HEK293 (cell line): ENCODE measurements at regions not wholly inside any gene's neighbourhood (a gene's known extent, or its start where the extent isn't known, plus 50 kb on each side); places are given as distances from the start of the nearest gene placed in this dataset.

Source experiments
- REPIN1 ChIP-seq: fragments of 450-650 bp; formaldehyde crosslinking; IDR thresholded peaks from 2 replicates; pipeline ENCODE4 v1.5.1; 2017; ENCODE audit warnings: missing biosample characterization, missing genetic modification characterization, low read depth
- ZNF48 ChIP-seq: fragments of 450-650 bp; formaldehyde crosslinking; IDR thresholded peaks from 2 replicates; pipeline ENCODE4 v1.5.1; 2016; ENCODE audit warnings: missing biosample characterization, missing genetic modification characterization
- ZNF664 ChIP-seq: fragments of 450-650 bp; formaldehyde crosslinking; IDR thresholded peaks from 2 replicates; pipeline ENCODE4 v1.5.1; 2016; ENCODE audit warnings: missing biosample characterization, missing genetic modification characterization
- TF ChIP-seq, protein P1 (sequence below): fragments of 450-650 bp; formaldehyde crosslinking; IDR thresholded peaks from 2 replicates; pipeline ENCODE4 v1.5.1; 2016; ENCODE audit warnings: missing biosample characterization, missing genetic modification characterization

DNA sequence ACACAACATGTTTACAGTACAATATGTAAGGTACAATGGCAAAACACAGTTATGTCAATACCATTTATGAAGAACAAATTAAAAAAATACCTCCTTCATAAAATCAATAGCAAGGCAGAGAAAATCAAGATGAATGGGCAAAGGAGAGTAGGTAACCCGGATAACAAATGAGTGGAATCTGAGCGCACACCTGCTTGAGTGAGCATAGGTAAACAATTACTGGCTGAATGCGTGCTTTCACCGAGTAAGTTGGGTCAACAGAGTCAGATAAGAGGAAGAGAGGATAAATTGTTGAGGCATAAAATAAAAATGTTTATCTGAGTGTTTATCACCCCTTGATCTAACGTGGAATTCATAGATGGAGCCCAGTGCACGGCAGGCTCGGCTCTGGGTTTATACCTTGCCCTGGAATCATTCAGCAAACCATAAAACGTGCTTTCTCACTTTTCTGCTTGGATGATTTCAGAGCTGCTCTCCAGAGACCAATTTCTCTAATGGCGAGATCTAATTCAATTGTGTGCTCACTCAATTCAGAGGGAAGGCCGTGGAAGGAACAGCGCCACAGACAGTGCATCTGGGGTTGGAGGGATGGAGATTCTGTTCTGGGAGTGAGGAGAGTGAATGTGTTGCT, 224.8 kb upstream of the MAP3K7 start:
- TF ChIP-seq, protein P1, sequence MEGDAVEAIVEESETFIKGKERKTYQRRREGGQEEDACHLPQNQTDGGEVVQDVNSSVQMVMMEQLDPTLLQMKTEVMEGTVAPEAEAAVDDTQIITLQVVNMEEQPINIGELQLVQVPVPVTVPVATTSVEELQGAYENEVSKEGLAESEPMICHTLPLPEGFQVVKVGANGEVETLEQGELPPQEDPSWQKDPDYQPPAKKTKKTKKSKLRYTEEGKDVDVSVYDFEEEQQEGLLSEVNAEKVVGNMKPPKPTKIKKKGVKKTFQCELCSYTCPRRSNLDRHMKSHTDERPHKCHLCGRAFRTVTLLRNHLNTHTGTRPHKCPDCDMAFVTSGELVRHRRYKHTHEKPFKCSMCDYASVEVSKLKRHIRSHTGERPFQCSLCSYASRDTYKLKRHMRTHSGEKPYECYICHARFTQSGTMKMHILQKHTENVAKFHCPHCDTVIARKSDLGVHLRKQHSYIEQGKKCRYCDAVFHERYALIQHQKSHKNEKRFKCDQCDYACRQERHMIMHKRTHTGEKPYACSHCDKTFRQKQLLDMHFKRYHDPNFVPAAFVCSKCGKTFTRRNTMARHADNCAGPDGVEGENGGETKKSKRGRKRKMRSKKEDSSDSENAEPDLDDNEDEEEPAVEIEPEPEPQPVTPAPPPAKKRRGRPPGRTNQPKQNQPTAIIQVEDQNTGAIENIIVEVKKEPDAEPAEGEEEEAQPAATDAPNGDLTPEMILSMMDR (tag by site-specific recombination): no peak
- TF ChIP-seq ZNF48 (no peak), REPIN1 (tag by site-specific recombination) (no peak), ZNF664 (peak; percentile 44; the same call in 1 of the 2 replicates)
